ENCODE measurements at regions not wholly inside any gene's neighbourhood (a gene's known extent, or its start where the extent isn't known, plus 50 kb on each side); places are given as distances from the start of the nearest gene placed in this dataset.
A peak's percentile ranks its signal among the peaks of the same experiment; 100 is the strongest.

GRCh38 chr15:89399238-89400115, 64.9 kb upstream of the POLG start:
- Histone ChIP-seq H3K27me3 (ENCODE audit: control insufficient read depth in 2 of 2, insufficient read depth in 2 of 2, low read length in 2 of 2) (peaks cover 45 to 58% of the 10 kb centered on the region in 2 donors), H3K27ac (ENCODE audit: low read depth in 2 of 2, low read length in 2 of 2) (no peak overlapping the region), H3K4me1 (ENCODE audit: control insufficient read depth in 2 of 2, insufficient read depth in 2 of 2, low read length in 2 of 2) (no peaks in the 10 kb centered on the region), H3K9ac (ENCODE audit: low read depth in 1 of 2, low read length in 2 of 2) (no peak overlapping the region), H3K36me3 (ENCODE audit: control insufficient read depth in 2 of 2, insufficient read depth in 2 of 2, low read length in 2 of 2) (no peaks in the 10 kb centered on the region), H3K4me3 (ENCODE audit: low read length in 2 of 2) (peak overlapping the region; percentile 42 to 48), H3K9me3 (ENCODE audit: control insufficient read depth in 2 of 2, low read length in 2 of 2) (no peaks in the 10 kb centered on the region)

GRCh38 chr15:89398896-89399237, 64.2 kb upstream of the POLG start:
- Histone ChIP-seq H3K9ac (ENCODE audit: low read depth in 1 of 2, low read length in 2 of 2) (no peak overlapping the region), H3K4me1 (ENCODE audit: control insufficient read depth in 2 of 2, insufficient read depth in 2 of 2, low read length in 2 of 2) (no peaks in the 10 kb centered on the region), H3K27ac (ENCODE audit: low read depth in 2 of 2, low read length in 2 of 2) (no peak overlapping the region), H3K36me3 (ENCODE audit: control insufficient read depth in 2 of 2, insufficient read depth in 2 of 2, low read length in 2 of 2) (no peaks in the 10 kb centered on the region), H3K4me3 (ENCODE audit: low read length in 2 of 2) (no peak overlapping the region), H3K27me3 (ENCODE audit: control insufficient read depth in 2 of 2, insufficient read depth in 2 of 2, low read length in 2 of 2) (peaks cover 39 to 52% of the 10 kb centered on the region in 2 donors), H3K9me3 (ENCODE audit: control insufficient read depth in 2 of 2, low read length in 2 of 2) (no peaks in the 10 kb centered on the region)

- no peaks in the 10 kb centered on the region for H3K4me1 ChIP-seq (ENCODE audit: control insufficient read depth in 2 of 2, insufficient read depth in 2 of 2, low read length in 2 of 2)
- H3K27me3 ChIP-seq (ENCODE audit: control insufficient read depth in 2 of 2, insufficient read depth in 2 of 2, low read length in 2 of 2), result peaks cover 32 to 48% of the 10 kb centered on the region in 2 donors
- no peaks in the 10 kb centered on the region for H3K9me3 ChIP-seq (ENCODE audit: control insufficient read depth in 2 of 2, low read length in 2 of 2)
- no peak overlapping the region for H3K4me3 ChIP-seq (ENCODE audit: low read length in 2 of 2)
- H3K9ac ChIP-seq (ENCODE audit: low read depth in 1 of 2, low read length in 2 of 2), result no peak overlapping the region
- H3K36me3 ChIP-seq (ENCODE audit: control insufficient read depth in 2 of 2, insufficient read depth in 2 of 2, low read length in 2 of 2), result no peaks in the 10 kb centered on the region
- no peak overlapping the region for H3K27ac ChIP-seq (ENCODE audit: low read depth in 2 of 2, low read length in 2 of 2)
These were observed 63.0 kb upstream of the POLG start for GRCh38 chr15:89397653-89398023.

- Histone ChIP-seq H3K9me3 (ENCODE audit: control insufficient read depth in 2 of 2, low read length in 2 of 2) (no peaks in the 10 kb centered on the region), H3K27ac (ENCODE audit: low read depth in 2 of 2, low read length in 2 of 2) (no peak overlapping the region), H3K27me3 (ENCODE audit: control insufficient read depth in 2 of 2, insufficient read depth in 2 of 2, low read length in 2 of 2) (peaks cover 30 to 42% of the 10 kb centered on the region in 2 donors), H3K9ac (ENCODE audit: low read depth in 1 of 2, low read length in 2 of 2) (no peak overlapping the region), H3K36me3 (ENCODE audit: control insufficient read depth in 2 of 2, insufficient read depth in 2 of 2, low read length in 2 of 2) (no peaks in the 10 kb centered on the region), H3K4me1 (ENCODE audit: control insufficient read depth in 2 of 2, insufficient read depth in 2 of 2, low read length in 2 of 2) (no peaks in the 10 kb centered on the region), H3K4me3 (ENCODE audit: low read length in 2 of 2) (no peak overlapping the region)
These were observed 62.4 kb upstream of the POLG start for GRCh38 chr15:89396723-89397652.

- Histone ChIP-seq H3K9me3 (ENCODE audit: control insufficient read depth in 2 of 2, low read length in 2 of 2) (no peaks in the 10 kb centered on the region), H3K36me3 (ENCODE audit: control insufficient read depth in 2 of 2, insufficient read depth in 2 of 2, low read length in 2 of 2) (no peaks in the 10 kb centered on the region), H3K4me1 (ENCODE audit: control insufficient read depth in 2 of 2, insufficient read depth in 2 of 2, low read length in 2 of 2) (no peaks in the 10 kb centered on the region), H3K4me3 (ENCODE audit: low read length in 2 of 2) (no peak overlapping the region), H3K27ac (ENCODE audit: low read depth in 2 of 2, low read length in 2 of 2) (no peak overlapping the region), H3K27me3 (ENCODE audit: control insufficient read depth in 2 of 2, insufficient read depth in 2 of 2, low read length in 2 of 2) (peaks cover 24 to 32% of the 10 kb centered on the region in 2 donors), H3K9ac (ENCODE audit: low read depth in 1 of 2, low read length in 2 of 2) (no peak overlapping the region)
These were observed 61.4 kb upstream of the POLG start for GRCh38 chr15:89395996-89396395.

GRCh38 chr15:89395461-89395871, 60.8 kb upstream of the POLG start:
- Histone ChIP-seq H3K4me3 (ENCODE audit: low read length in 2 of 2) (no peak overlapping the region), H3K27ac (ENCODE audit: low read depth in 2 of 2, low read length in 2 of 2) (no peak overlapping the region), H3K9ac (ENCODE audit: low read depth in 1 of 2, low read length in 2 of 2) (no peak overlapping the region), H3K9me3 (ENCODE audit: control insufficient read depth in 2 of 2, low read length in 2 of 2) (no peaks in the 10 kb centered on the region), H3K4me1 (ENCODE audit: control insufficient read depth in 2 of 2, insufficient read depth in 2 of 2, low read length in 2 of 2) (no peaks in the 10 kb centered on the region), H3K36me3 (ENCODE audit: control insufficient read depth in 2 of 2, insufficient read depth in 2 of 2, low read length in 2 of 2) (no peaks in the 10 kb centered on the region), H3K27me3 (ENCODE audit: control insufficient read depth in 2 of 2, insufficient read depth in 2 of 2, low read length in 2 of 2) (peaks cover 19 to 27% of the 10 kb centered on the region in 2 donors)

GRCh38 chr15:89395031-89395430, 60.4 kb upstream of the POLG start:
- Histone ChIP-seq H3K4me1 (ENCODE audit: control insufficient read depth in 2 of 2, insufficient read depth in 2 of 2, low read length in 2 of 2) (no peaks in the 10 kb centered on the region), H3K9me3 (ENCODE audit: control insufficient read depth in 2 of 2, low read length in 2 of 2) (no peaks in the 10 kb centered on the region), H3K27ac (ENCODE audit: low read depth in 2 of 2, low read length in 2 of 2) (no peak overlapping the region), H3K27me3 (ENCODE audit: control insufficient read depth in 2 of 2, insufficient read depth in 2 of 2, low read length in 2 of 2) (peaks cover 16 to 24% of the 10 kb centered on the region in 2 donors), H3K9ac (ENCODE audit: low read depth in 1 of 2, low read length in 2 of 2) (no peak overlapping the region), H3K36me3 (ENCODE audit: control insufficient read depth in 2 of 2, insufficient read depth in 2 of 2, low read length in 2 of 2) (no peaks in the 10 kb centered on the region), H3K4me3 (ENCODE audit: low read length in 2 of 2) (no peak overlapping the region)

- no peaks in the 10 kb centered on the region for H3K36me3 ChIP-seq (ENCODE audit: control insufficient read depth in 2 of 2, insufficient read depth in 2 of 2, low read length in 2 of 2)
- H3K9me3 ChIP-seq (ENCODE audit: control insufficient read depth in 2 of 2, low read length in 2 of 2), result no peaks in the 10 kb centered on the region
- no peak overlapping the region for H3K9ac ChIP-seq (ENCODE audit: low read depth in 1 of 2, low read length in 2 of 2)
- H3K4me3 ChIP-seq (ENCODE audit: low read length in 2 of 2), result no peak overlapping the region
- no peaks in the 10 kb centered on the region for H3K4me1 ChIP-seq (ENCODE audit: control insufficient read depth in 2 of 2, insufficient read depth in 2 of 2, low read length in 2 of 2)
- no peak overlapping the region for H3K27ac ChIP-seq (ENCODE audit: low read depth in 2 of 2, low read length in 2 of 2)
- H3K27me3 ChIP-seq (ENCODE audit: control insufficient read depth in 2 of 2, insufficient read depth in 2 of 2, low read length in 2 of 2), result peaks cover 9 to 14% of the 10 kb centered on the region in 2 donors
These were observed 58.4 kb upstream of the POLG start for GRCh38 chr15:89393056-89393455.

- Histone ChIP-seq H3K36me3 (ENCODE audit: control insufficient read depth in 2 of 2, insufficient read depth in 2 of 2, low read length in 2 of 2) (no peaks in the 10 kb centered on the region), H3K9me3 (ENCODE audit: control insufficient read depth in 2 of 2, low read length in 2 of 2) (no peaks in the 10 kb centered on the region), H3K9ac (ENCODE audit: low read depth in 1 of 2, low read length in 2 of 2) (no peak overlapping the region), H3K27ac (ENCODE audit: low read depth in 2 of 2, low read length in 2 of 2) (no peak overlapping the region), H3K27me3 (ENCODE audit: control insufficient read depth in 2 of 2, insufficient read depth in 2 of 2, low read length in 2 of 2) (peaks cover 3 to 12% of the 10 kb centered on the region in 2 donors), H3K4me1 (ENCODE audit: control insufficient read depth in 2 of 2, insufficient read depth in 2 of 2, low read length in 2 of 2) (no peaks in the 10 kb centered on the region), H3K4me3 (ENCODE audit: low read length in 2 of 2) (no peak overlapping the region)
These were observed 57.1 kb upstream of the POLG start for GRCh38 chr15:89391685-89392257.
